Chondrocyte (in vitro differentiated cells): ENCODE measurements at regions not wholly inside any gene's neighbourhood (a gene's known extent, or its start where the extent isn't known, plus 50 kb on each side); places are given as distances from the start of the nearest gene placed in this dataset.
"Not testable (repeated sequence)": the region's sequence is repeated elsewhere in the genome, so short reads cannot be mapped to it uniquely, and the experiment has no call there.

Experiments used
- DNase-seq: peaks from one replicate; pipeline ENCODE4 v3.0.0; 2021; ENCODE audit warnings: mixed read lengths, low spot score
- H3K27ac Mint-ChIP-seq: one replicate; pipeline ENCODE4 v1.8.0; 2021; ENCODE audit warnings: mild to moderate bottlenecking, moderate library complexity, mixed read lengths; ENCODE audit not compliant: unreplicated experiment
- H3K27me3 Mint-ChIP-seq: 2 replicates; pipeline ENCODE4 v1.8.0; 2021; ENCODE audit warnings: low read depth, mixed read lengths
- H3K36me3 Mint-ChIP-seq: 2 replicates; pipeline ENCODE4 v1.8.0; 2021; ENCODE audit warnings: low read depth, mixed read lengths
- H3K4me1 Mint-ChIP-seq: 2 replicates; pipeline ENCODE4 v1.8.0; 2021; ENCODE audit warnings: low read depth, mild to moderate bottlenecking, mixed read lengths
- H3K4me3 Mint-ChIP-seq: one replicate; pipeline ENCODE4 v1.8.0; 2021; ENCODE audit warnings: mild to moderate bottlenecking, moderate library complexity, mixed read lengths; ENCODE audit not compliant: unreplicated experiment
- H3K9me3 Mint-ChIP-seq: 2 replicates; pipeline ENCODE4 v1.8.0; 2021; ENCODE audit warnings: low read depth, mixed read lengths
- CTCF ChIP-seq: fragments of 200-600 bp; sonication (generic); IDR thresholded peaks from 2 replicates; pipeline ENCODE4 v1.5.0; 2021; ENCODE audit warnings: antibody characterized with exemption, mild to moderate bottlenecking, moderate library complexity

- TF ChIP-seq CTCF = no peak
- peaks cover 23% of the 10 kb centered on the region for H3K27me3 Mint-ChIP-seq
Observed at GRCh38 chr15:38638126-38638525, 73.5 kb upstream of the RASGRP1 start.

GRCh38 chr15:38638811-38639210 is 74.2 kb upstream of the RASGRP1 start:
- peaks cover 3% of the 10 kb centered on the region for H3K9me3 Mint-ChIP-seq
- no peak overlapping the region for H3K27ac Mint-ChIP-seq
- H3K27me3 Mint-ChIP-seq = peaks cover 22% of the 10 kb centered on the region
- H3K4me1 Mint-ChIP-seq = no peaks in the 10 kb centered on the region
- H3K36me3 Mint-ChIP-seq = no peaks in the 10 kb centered on the region
- no peak overlapping the region for H3K4me3 Mint-ChIP-seq
- DNase-seq = no peak
- TF ChIP-seq CTCF = no peak

More at GRCh38 chr15:38638126-38638525, 73.5 kb upstream of the RASGRP1 start:
- no peak overlapping the region for H3K4me3 Mint-ChIP-seq
- H3K36me3 Mint-ChIP-seq = no peaks in the 10 kb centered on the region
- no peaks in the 10 kb centered on the region for H3K4me1 Mint-ChIP-seq
- no peak overlapping the region for H3K27ac Mint-ChIP-seq
- DNase-seq = no peak
- no peaks in the 10 kb centered on the region for H3K9me3 Mint-ChIP-seq

- DNase-seq = no peak
- Mint-ChIP-seq H3K4me3 (no peak overlapping the region), H3K27me3 (peaks cover 17% of the 10 kb centered on the region), H3K9me3 (peaks cover 5% of the 10 kb centered on the region), H3K27ac (no peak overlapping the region), H3K4me1 (no peaks in the 10 kb centered on the region), H3K36me3 (peaks cover 1% of the 10 kb centered on the region)
- no peak for TF ChIP-seq CTCF
Observed at GRCh38 chr15:38642689-38643270, 78.2 kb upstream of the RASGRP1 start.

GRCh38 chr15:38644353-38644752 is 79.7 kb upstream of the RASGRP1 start:
- not testable (repeated sequence) for H3K4me1 Mint-ChIP-seq

GRCh38 chr15:38646716-38647115 is 82.1 kb upstream of the RASGRP1 start:
- DNase-seq = no peak
- H3K36me3 Mint-ChIP-seq = peaks cover 1% of the 10 kb centered on the region
- H3K4me1 Mint-ChIP-seq = no peaks in the 10 kb centered on the region
- H3K27me3 Mint-ChIP-seq = peaks cover 13% of the 10 kb centered on the region
- TF ChIP-seq CTCF = no peak
- H3K4me3 Mint-ChIP-seq = no peak overlapping the region
- H3K27ac Mint-ChIP-seq = no peak overlapping the region
- peaks cover 9% of the 10 kb centered on the region for H3K9me3 Mint-ChIP-seq

More at GRCh38 chr15:38644353-38644752, 79.7 kb upstream of the RASGRP1 start:
- not testable (repeated sequence) for H3K9me3 Mint-ChIP-seq, H3K27ac Mint-ChIP-seq, H3K36me3 Mint-ChIP-seq, DNase-seq, H3K4me3 Mint-ChIP-seq
- peaks cover 16% of the 10 kb centered on the region for H3K27me3 Mint-ChIP-seq

- Mint-ChIP-seq H3K9me3 (peaks cover 9% of the 10 kb centered on the region), H3K27ac (no peak overlapping the region), H3K27me3 (peaks cover 10% of the 10 kb centered on the region)
Observed at GRCh38 chr15:38647683-38648082, 83.1 kb upstream of the RASGRP1 start.

More at GRCh38 chr15:38647683-38648082, 83.1 kb upstream of the RASGRP1 start:
- peak; percentile 70 for TF ChIP-seq CTCF
- Mint-ChIP-seq H3K4me3 (no peak overlapping the region), H3K36me3 (peaks cover 1% of the 10 kb centered on the region), H3K4me1 (no peaks in the 10 kb centered on the region)
- no peak for DNase-seq
